ENCODE measurements at regions not wholly inside any gene's neighbourhood (a gene's known extent, or its start where the extent isn't known, plus 50 kb on each side); places are given as distances from the start of the nearest gene placed in this dataset.

- H3K4me3 ChIP-seq (ENCODE audit: low read depth, low read length) = no peak overlapping the region
- no peak for TF ChIP-seq CTCF (conservative IDR thresholded peaks at IDR 0.05; ENCODE audit: low read depth, low read length)
- DNase-seq (ENCODE audit: low read depth) = no peak
These were observed 143.9 kb upstream of the RND3 start for GRCh38 chr2:150631236-150631821.

GRCh38 chr2:150630587-150631235 lies 143.2 kb upstream of the RND3 start:
- no peak for TF ChIP-seq CTCF (conservative IDR thresholded peaks at IDR 0.05; ENCODE audit: low read depth, low read length)
- no peak overlapping the region for H3K4me3 ChIP-seq (ENCODE audit: low read depth, low read length)
- DNase-seq (ENCODE audit: low read depth) = peak; percentile 66

- TF ChIP-seq CTCF (conservative IDR thresholded peaks at IDR 0.05; ENCODE audit: low read depth, low read length) = no peak
- H3K4me3 ChIP-seq (ENCODE audit: low read depth, low read length) = no peak overlapping the region
- DNase-seq (ENCODE audit: low read depth) = no peak
These were observed 140.1 kb upstream of the RND3 start for GRCh38 chr2:150627526-150627925.

GRCh38 chr2:150626934-150627411 lies 139.5 kb upstream of the RND3 start:
- H3K4me3 ChIP-seq (ENCODE audit: low read depth, low read length) = no peak overlapping the region
- peak; percentile 57 for DNase-seq (ENCODE audit: low read depth)
- no peak for TF ChIP-seq CTCF (conservative IDR thresholded peaks at IDR 0.05; ENCODE audit: low read depth, low read length)

- DNase-seq (ENCODE audit: low read depth) = no peak
- TF ChIP-seq CTCF (conservative IDR thresholded peaks at IDR 0.05; ENCODE audit: low read depth, low read length) = no peak
- no peak overlapping the region for H3K4me3 ChIP-seq (ENCODE audit: low read depth, low read length)
These were observed 138.3 kb upstream of the RND3 start for GRCh38 chr2:150625741-150626140.

GRCh38 chr2:150625303-150625702 lies 137.8 kb upstream of the RND3 start:
- TF ChIP-seq CTCF (conservative IDR thresholded peaks at IDR 0.05; ENCODE audit: low read depth, low read length) = no peak
- DNase-seq (ENCODE audit: low read depth) = no peak
- H3K4me3 ChIP-seq (ENCODE audit: low read depth, low read length) = no peak overlapping the region

GRCh38 chr2:150624001-150624401 lies 136.5 kb upstream of the RND3 start:
- no peak overlapping the region for H3K4me3 ChIP-seq (ENCODE audit: low read depth, low read length)

More at GRCh38 chr2:150624001-150624401, 136.5 kb upstream of the RND3 start:
- TF ChIP-seq CTCF (conservative IDR thresholded peaks at IDR 0.05; ENCODE audit: low read depth, low read length) = no peak
- no peak for DNase-seq (ENCODE audit: low read depth)
